Gastroesophageal sphincter (tissue), 3 donors: ENCODE measurements at regions not wholly inside any gene's neighbourhood (a gene's known extent, or its start where the extent isn't known, plus 50 kb on each side); places are given as distances from the start of the nearest gene placed in this dataset.

Source experiments
- EP300 ChIP-seq: sonication (generic); formaldehyde crosslinking; IDR thresholded peaks from one replicate; pipeline ENCODE4 v1.6.1; 2017; ENCODE audit warnings: antibody characterized with exemption, mild to moderate bottlenecking
- POLR2AphosphoS5 ChIP-seq: sonication (generic); formaldehyde crosslinking; IDR thresholded peaks from one replicate; pipeline ENCODE4 v1.6.1; 2017; ENCODE audit warnings: antibody characterized with exemption
- TF ChIP-seq, protein P1 (sequence below), 4 experiments: fragments of 200-600 bp in 2 of 4; fragments of 450-650 bp in 2 of 4; sonication (generic) in 1 of 4; IDR thresholded peaks; one replicate each; pipeline ENCODE4 v1.5.1; 2017 to 2019; ENCODE audit warnings: antibody characterized with exemption in 4 of 4, mild to moderate bottlenecking in 2 of 4, moderate library complexity in 2 of 4

DNA sequence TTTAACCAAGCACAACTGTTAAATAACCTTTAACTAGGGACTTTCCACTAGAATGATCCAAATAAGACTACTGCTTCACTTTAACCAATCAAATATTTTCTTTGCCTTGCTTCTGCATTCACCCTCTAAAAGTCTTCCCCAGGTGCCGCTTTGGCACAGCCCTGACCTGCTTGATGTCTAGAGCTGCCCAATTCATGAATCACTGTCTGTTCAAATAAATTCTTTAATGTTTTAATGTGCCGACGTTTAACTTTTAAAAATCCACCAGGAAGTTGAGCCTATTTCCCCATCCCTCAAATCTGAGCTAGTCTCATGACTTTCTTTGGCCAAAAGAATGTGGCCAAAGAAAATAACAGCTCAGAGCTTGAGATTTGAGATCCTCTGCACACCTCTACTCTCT is 277.8 kb upstream of the SOX9 start:
- no peak for TF ChIP-seq EP300
- TF ChIP-seq, protein P1, sequence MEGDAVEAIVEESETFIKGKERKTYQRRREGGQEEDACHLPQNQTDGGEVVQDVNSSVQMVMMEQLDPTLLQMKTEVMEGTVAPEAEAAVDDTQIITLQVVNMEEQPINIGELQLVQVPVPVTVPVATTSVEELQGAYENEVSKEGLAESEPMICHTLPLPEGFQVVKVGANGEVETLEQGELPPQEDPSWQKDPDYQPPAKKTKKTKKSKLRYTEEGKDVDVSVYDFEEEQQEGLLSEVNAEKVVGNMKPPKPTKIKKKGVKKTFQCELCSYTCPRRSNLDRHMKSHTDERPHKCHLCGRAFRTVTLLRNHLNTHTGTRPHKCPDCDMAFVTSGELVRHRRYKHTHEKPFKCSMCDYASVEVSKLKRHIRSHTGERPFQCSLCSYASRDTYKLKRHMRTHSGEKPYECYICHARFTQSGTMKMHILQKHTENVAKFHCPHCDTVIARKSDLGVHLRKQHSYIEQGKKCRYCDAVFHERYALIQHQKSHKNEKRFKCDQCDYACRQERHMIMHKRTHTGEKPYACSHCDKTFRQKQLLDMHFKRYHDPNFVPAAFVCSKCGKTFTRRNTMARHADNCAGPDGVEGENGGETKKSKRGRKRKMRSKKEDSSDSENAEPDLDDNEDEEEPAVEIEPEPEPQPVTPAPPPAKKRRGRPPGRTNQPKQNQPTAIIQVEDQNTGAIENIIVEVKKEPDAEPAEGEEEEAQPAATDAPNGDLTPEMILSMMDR (IDR thresholded peaks at IDR 0.05) = no peak
- no peak for TF ChIP-seq POLR2AphosphoS5
